ENCODE measurements at regions not wholly inside any gene's neighbourhood (a gene's known extent, or its start where the extent isn't known, plus 50 kb on each side); places are given as distances from the start of the nearest gene placed in this dataset. TPM values are rescaled to one million over a fixed set of nuclear protein-coding genes. Genes with fewer than 3 reads are reported as not detected.

GRCh38 chr1:4847711-4848110 lies 193.3 kb downstream of the AJAP1 start:
- H3K27ac ChIP-seq (ENCODE audit: low read depth in 1 of 2, low read length in 2 of 2), result no peak overlapping the region
- no peaks in the 10 kb centered on the region for H3K4me1 ChIP-seq (ENCODE audit: control insufficient read depth in 4 of 4, insufficient read depth in 4 of 4, low read length in 3 of 4)
- DNase-seq (ENCODE audit: low spot score), result no peak
- peaks cover 0 to 6% (median 3%) of the 10 kb centered on the region in 4 donors for H3K9me3 ChIP-seq (ENCODE audit: control insufficient read depth in 4 of 4, low read length in 3 of 4)
- H3K9ac ChIP-seq (ENCODE audit: low read depth in 1 of 2, low read length in 2 of 2), result no peak overlapping the region
- H3K4me3 ChIP-seq (ENCODE audit: low read depth in 1 of 3, low read length in 3 of 3), result no peak overlapping the region
- TF ChIP-seq EGR1 (IDR thresholded peaks at IDR 0.05; ENCODE audit: low read depth in 2 of 2), result no peak
- no peak for TF ChIP-seq FOXA1 (IDR thresholded peaks at IDR 0.05)
- no peak for TF ChIP-seq CTCF (IDR thresholded peaks at IDR 0.05; ENCODE audit: low read depth, low read length, missing input control)
- TF ChIP-seq REST (IDR thresholded peaks at IDR 0.05), result no peak
- TF ChIP-seq, protein P1, sequence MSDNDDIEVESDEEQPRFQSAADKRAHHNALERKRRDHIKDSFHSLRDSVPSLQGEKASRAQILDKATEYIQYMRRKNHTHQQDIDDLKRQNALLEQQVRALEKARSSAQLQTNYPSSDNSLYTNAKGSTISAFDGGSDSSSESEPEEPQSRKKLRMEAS (IDR thresholded peaks at IDR 0.05), result no peak
- TF ChIP-seq TAF1 (conservative IDR thresholded peaks at IDR 0.05), result no peak
- TF ChIP-seq SP1 (IDR thresholded peaks at IDR 0.05), result no peak
- TF ChIP-seq RAD21 (IDR thresholded peaks at IDR 0.05), result no peak
- no peak for TF ChIP-seq HNF4A (conservative IDR thresholded peaks at IDR 0.05)
- no peak for TF ChIP-seq YY1 (IDR thresholded peaks at IDR 0.05)
- TF ChIP-seq FOXA2 (IDR thresholded peaks at IDR 0.05), result no peak
- H3K27me3 ChIP-seq (ENCODE audit: control insufficient read depth in 4 of 4, insufficient read depth in 4 of 4, low read length in 3 of 4), result peaks cover 0 to 5% (median 0%) of the 10 kb centered on the region in 4 donors
- H3K36me3 ChIP-seq (ENCODE audit: control insufficient read depth in 4 of 4, insufficient read depth in 3 of 4, low read depth in 1 of 4, low read length in 3 of 4), result no peaks in the 10 kb centered on the region
- WGBS, result 83% methylated on average over 5 of the region's 5 CpGs

Small RNA genes lying in the stretch of these regions (small RNA-seq; reads per million reads assigned to genes)
- gene MIR4417, result not detected
